ENCODE measurements at regions not wholly inside any gene's neighbourhood (a gene's known extent, or its start where the extent isn't known, plus 50 kb on each side); places are given as distances from the start of the nearest gene placed in this dataset.
"Not testable (repeated sequence)": the region's sequence is repeated elsewhere in the genome, so short reads cannot be mapped to it uniquely, and the experiment has no call there.

DNA sequence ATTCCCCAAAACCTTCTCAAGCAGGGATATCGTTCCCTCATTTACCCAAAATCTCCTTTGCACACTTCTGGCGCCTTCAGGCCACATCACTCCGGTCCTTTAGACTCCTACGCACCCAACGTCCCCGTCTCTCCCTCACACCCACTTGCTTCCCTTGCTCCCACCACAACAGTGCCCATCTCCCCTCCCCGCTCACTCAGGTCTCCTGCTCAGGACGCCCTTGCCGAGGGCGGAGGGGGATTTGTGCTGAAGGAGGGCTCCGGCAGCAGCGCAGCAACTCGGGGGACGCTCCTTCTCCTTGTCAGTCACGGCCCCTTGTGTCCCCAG, 71.6 kb downstream of the PCMTD2 start:
- peak; percentile 28 for DNase-seq

DNA sequence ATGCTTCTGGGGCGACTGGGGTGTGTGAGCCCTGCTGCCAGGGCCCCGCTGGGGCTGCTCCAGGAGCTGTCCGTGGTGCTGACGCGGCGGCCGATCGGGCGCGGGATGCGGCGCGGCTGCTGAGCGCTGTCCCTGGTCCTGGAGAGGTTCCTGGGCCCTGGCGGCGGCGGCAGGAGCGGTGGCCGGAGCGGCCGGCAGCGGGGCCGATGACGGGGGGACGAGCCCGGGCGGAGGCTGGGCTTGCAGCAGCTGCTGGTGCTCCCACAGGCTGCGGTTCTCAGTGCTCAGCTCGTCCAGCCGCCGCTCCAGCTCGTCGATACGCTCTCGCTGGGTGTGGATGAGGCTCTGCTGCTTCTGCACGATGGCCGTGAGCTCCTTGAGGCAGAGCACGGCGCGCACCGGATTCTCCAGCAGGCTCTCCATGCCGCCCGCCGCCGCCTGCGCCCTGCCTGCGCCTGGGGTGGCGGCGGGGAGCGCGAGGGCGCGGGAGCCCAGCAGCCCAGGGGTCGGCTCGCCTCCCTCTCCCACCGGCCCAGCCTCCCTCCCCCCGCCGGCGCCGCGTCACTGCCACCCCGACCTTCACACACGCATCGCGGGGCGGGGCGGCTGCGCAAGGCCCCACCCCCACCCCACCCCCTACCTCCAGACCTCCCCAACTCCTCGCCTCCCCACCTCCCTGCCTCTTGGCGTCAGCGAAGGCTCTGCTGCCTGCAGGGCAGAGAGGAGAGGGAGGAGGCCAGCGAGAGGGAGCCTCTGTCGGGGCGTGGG, 72.2 kb downstream of the PCMTD2 start:
- not testable (repeated sequence) for DNase-seq

- not testable (repeated sequence) for DNase-seq
Measured at GRCh38 chr20:64328595-64329250, 73.2 kb downstream of the PCMTD2 start.

DNA sequence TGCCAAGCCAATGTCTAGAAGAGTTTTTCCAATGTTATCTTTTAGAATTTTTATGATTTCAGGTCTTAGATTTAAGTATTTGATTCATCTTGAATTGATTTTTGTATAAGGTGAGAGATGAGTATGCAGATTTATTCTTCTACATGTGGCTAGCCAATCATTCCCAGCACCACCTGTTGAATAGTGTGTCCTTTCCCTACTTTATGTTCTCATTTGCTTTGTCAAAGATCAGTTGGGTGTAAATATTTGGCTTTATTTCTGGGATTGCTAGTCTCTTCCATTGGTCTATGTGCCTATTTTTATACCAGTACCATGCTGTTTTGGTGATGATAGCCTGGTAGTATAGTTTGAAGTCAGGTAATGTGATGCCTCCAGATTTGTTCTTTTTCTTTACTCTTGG, 77.1 kb downstream of the PCMTD2 start:
- not testable (repeated sequence) for DNase-seq
